Duodenal mucosa (tissue), 2 donors: ENCODE measurements at regions not wholly inside any gene's neighbourhood (a gene's known extent, or its start where the extent isn't known, plus 50 kb on each side); places are given as distances from the start of the nearest gene placed in this dataset.
"Not testable (repeated sequence)": the region's sequence is repeated elsewhere in the genome, so short reads cannot be mapped to it uniquely, and the experiment has no call there.

Experiments
- H3K27ac ChIP-seq: one replicate; pipeline ENCODE4 v1.7.0; 2013; ENCODE audit warnings: low read depth, low read length
- H3K27me3 ChIP-seq, 2 donors: one replicate each; pipeline ENCODE4 v1.7.0; 2013; ENCODE audit warnings: low read length in 2 of 2, control low read depth in 1 of 2; ENCODE audit not compliant: insufficient read depth in 2 of 2, control insufficient read depth in 1 of 2
- H3K36me3 ChIP-seq, 2 donors: one replicate each; pipeline ENCODE4 v1.7.0; 2013; ENCODE audit warnings: low read length in 2 of 2, control low read depth in 1 of 2; ENCODE audit not compliant: insufficient read depth in 2 of 2, control insufficient read depth in 1 of 2
- H3K4me1 ChIP-seq, 2 donors: one replicate each; pipeline ENCODE4 v1.7.0; 2013; ENCODE audit warnings: low read length in 2 of 2, control low read depth in 1 of 2; ENCODE audit not compliant: insufficient read depth in 2 of 2, control insufficient read depth in 1 of 2
- H3K4me3 ChIP-seq, 2 donors: one replicate each; pipeline ENCODE4 v1.7.0; 2013; ENCODE audit warnings: low read length in 2 of 2, low read depth in 1 of 2
- H3K9ac ChIP-seq, 2 donors: one replicate each; pipeline ENCODE4 v1.7.0; 2013; ENCODE audit warnings: low read length in 2 of 2, low read depth in 1 of 2
- H3K9me3 ChIP-seq, 2 donors: one replicate each; pipeline ENCODE4 v1.7.0; 2013; ENCODE audit warnings: low read length in 2 of 2, control low read depth in 1 of 2; ENCODE audit not compliant: control insufficient read depth in 1 of 2

- Histone ChIP-seq H3K4me3 (no peak overlapping the region), H3K27me3 (no peaks in the 10 kb centered on the region), H3K36me3 (no peaks in the 10 kb centered on the region), H3K4me1 (peaks cover 71 to 89% of the 10 kb centered on the region in 2 donors), H3K9ac (peak overlapping the region in 1 of 2 donors; percentile 20), H3K9me3 (no peaks in the 10 kb centered on the region), H3K27ac (peak overlapping the region; percentile 69)
Measured at GRCh38 chr20:6703656-6704055, 63.8 kb upstream of the BMP2 start.

GRCh38 chr20:6703047-6703446 is 64.4 kb upstream of the BMP2 start:
- Histone ChIP-seq H3K27me3 (no peaks in the 10 kb centered on the region), H3K4me1 (peaks cover 68 to 87% of the 10 kb centered on the region in 2 donors), H3K36me3 (no peaks in the 10 kb centered on the region), H3K9ac (no peak overlapping the region), H3K9me3 (no peaks in the 10 kb centered on the region), H3K4me3 (no peak overlapping the region), H3K27ac (no peak overlapping the region)

GRCh38 chr20:6702144-6702543 is 65.3 kb upstream of the BMP2 start:
- Histone ChIP-seq H3K4me3 (no peak overlapping the region), H3K4me1 (peaks cover 63 to 82% of the 10 kb centered on the region in 2 donors), H3K36me3 (no peaks in the 10 kb centered on the region), H3K27me3 (no peaks in the 10 kb centered on the region), H3K9ac (no peak overlapping the region), H3K27ac (no peak overlapping the region), H3K9me3 (no peaks in the 10 kb centered on the region)

GRCh38 chr20:6700563-6701329 is 66.7 kb upstream of the BMP2 start:
- H3K9me3 ChIP-seq, result no peaks in the 10 kb centered on the region
- no peak overlapping the region for H3K9ac ChIP-seq
- H3K4me1 ChIP-seq, result peaks cover 55 to 68% of the 10 kb centered on the region in 2 donors
- H3K36me3 ChIP-seq, result no peaks in the 10 kb centered on the region
- H3K27me3 ChIP-seq, result no peaks in the 10 kb centered on the region
- no peak overlapping the region for H3K27ac ChIP-seq
- no peak overlapping the region for H3K4me3 ChIP-seq

GRCh38 chr20:6699921-6700562 is 67.4 kb upstream of the BMP2 start:
- H3K36me3 ChIP-seq, result no peaks in the 10 kb centered on the region
- no peak overlapping the region for H3K27ac ChIP-seq
- peaks cover 48 to 61% of the 10 kb centered on the region in 2 donors for H3K4me1 ChIP-seq
- H3K27me3 ChIP-seq, result no peaks in the 10 kb centered on the region
- no peak overlapping the region for H3K4me3 ChIP-seq
- H3K9ac ChIP-seq, result no peak overlapping the region
- H3K9me3 ChIP-seq, result no peaks in the 10 kb centered on the region

- Histone ChIP-seq H3K27ac (no peak overlapping the region), H3K9ac (no peak overlapping the region), H3K4me3 (no peak overlapping the region), H3K4me1 (peaks cover 36 to 49% of the 10 kb centered on the region in 2 donors), H3K36me3 (no peaks in the 10 kb centered on the region), H3K27me3 (no peaks in the 10 kb centered on the region), H3K9me3 (no peaks in the 10 kb centered on the region)
Measured at GRCh38 chr20:6698723-6699122, 68.8 kb upstream of the BMP2 start.

GRCh38 chr20:6698056-6698455 is 69.4 kb upstream of the BMP2 start:
- H3K27ac ChIP-seq, result no peak overlapping the region
- no peak overlapping the region for H3K4me3 ChIP-seq
- no peaks in the 10 kb centered on the region for H3K27me3 ChIP-seq
- H3K9me3 ChIP-seq, result no peaks in the 10 kb centered on the region
- no peak overlapping the region for H3K9ac ChIP-seq
- peaks cover 38 to 49% of the 10 kb centered on the region in 2 donors for H3K4me1 ChIP-seq
- no peaks in the 10 kb centered on the region for H3K36me3 ChIP-seq

- H3K4me1 ChIP-seq, result peaks cover 38 to 49% of the 10 kb centered on the region in 2 donors
- no peaks in the 10 kb centered on the region for H3K9me3 ChIP-seq
- H3K27ac ChIP-seq, result no peak overlapping the region
- H3K9ac ChIP-seq, result no peak overlapping the region
- no peak overlapping the region for H3K4me3 ChIP-seq
- no peaks in the 10 kb centered on the region for H3K36me3 ChIP-seq
- no peaks in the 10 kb centered on the region for H3K27me3 ChIP-seq
Measured at GRCh38 chr20:6697228-6697972, 70.1 kb upstream of the BMP2 start.

GRCh38 chr20:6696001-6696400 is 71.5 kb upstream of the BMP2 start:
- no peak overlapping the region for H3K27ac ChIP-seq
- no peak overlapping the region for H3K4me3 ChIP-seq
- H3K27me3 ChIP-seq, result no peaks in the 10 kb centered on the region
- H3K9me3 ChIP-seq, result no peaks in the 10 kb centered on the region
- peaks cover 40 to 49% of the 10 kb centered on the region in 2 donors for H3K4me1 ChIP-seq
- no peaks in the 10 kb centered on the region for H3K36me3 ChIP-seq
- H3K9ac ChIP-seq, result no peak overlapping the region

- peak overlapping the region in 1 of 2 donors; percentile 9 for H3K9ac ChIP-seq
Measured at GRCh38 chr20:6693808-6694198, 73.7 kb upstream of the BMP2 start.

More at GRCh38 chr20:6693808-6694198, 73.7 kb upstream of the BMP2 start:
- H3K4me1 ChIP-seq, result peaks cover 32 to 37% of the 10 kb centered on the region in 2 donors
- H3K27me3 ChIP-seq, H3K27ac ChIP-seq, H3K4me3 ChIP-seq, H3K36me3 ChIP-seq, H3K9me3 ChIP-seq: not testable (repeated sequence)
